Parathyroid adenoma (tissue), 2 donors: ENCODE measurements at regions not wholly inside any gene's neighbourhood (a gene's known extent, or its start where the extent isn't known, plus 50 kb on each side); places are given as distances from the start of the nearest gene placed in this dataset.

Experiments used
- H2AFZ ChIP-seq: fragments of 300-600 bp; sonication (generic); one replicate; pipeline ENCODE4 v1.7.0; 2017; ENCODE audit warnings: antibody characterized with exemption, mild to moderate bottlenecking
- H3K27ac ChIP-seq: fragments of 300-600 bp; sonication (generic); one replicate; pipeline ENCODE4 v1.7.0; 2017
- H3K27me3 ChIP-seq: fragments of 300-600 bp; sonication (generic); one replicate; pipeline ENCODE4 v1.7.0; 2017; ENCODE audit warnings: low read length; ENCODE audit not compliant: control insufficient read depth, insufficient read depth
- H3K36me3 ChIP-seq: fragments of 300-600 bp; sonication (generic); one replicate; pipeline ENCODE4 v1.7.0; 2017; ENCODE audit warnings: low read length; ENCODE audit not compliant: control insufficient read depth, insufficient read depth
- H3K4me1 ChIP-seq: fragments of 300-600 bp; sonication (generic); one replicate; pipeline ENCODE4 v1.7.0; 2017; ENCODE audit warnings: control low read depth
- H3K4me2 ChIP-seq: fragments of 300-600 bp; sonication (generic); one replicate; pipeline ENCODE4 v1.7.0; 2017; ENCODE audit warnings: low read length
- H3K4me3 ChIP-seq: fragments of 300-600 bp; sonication (generic); one replicate; pipeline ENCODE4 v1.7.0; 2017; ENCODE audit warnings: low read depth, low read length
- H3K79me2 ChIP-seq: fragments of 300-600 bp; sonication (generic); one replicate; pipeline ENCODE4 v1.7.0; 2017; ENCODE audit warnings: control low read depth
- H3K9ac ChIP-seq: fragments of 300-600 bp; sonication (generic); one replicate; pipeline ENCODE4 v1.7.0; 2017; ENCODE audit warnings: mild to moderate bottlenecking
- H3K9me3 ChIP-seq: fragments of 300-600 bp; sonication (generic); one replicate; pipeline ENCODE4 v1.7.0; 2017; ENCODE audit warnings: low read length; ENCODE audit not compliant: control insufficient read depth
- CTCF ChIP-seq: fragments of 300-600 bp; sonication (generic); IDR thresholded peaks from one replicate; pipeline ENCODE4 v1.7.0; 2017; ENCODE audit warnings: antibody characterized with exemption, mild to moderate bottlenecking
- donor health status: primary hyperparathyroidism.

DNA sequence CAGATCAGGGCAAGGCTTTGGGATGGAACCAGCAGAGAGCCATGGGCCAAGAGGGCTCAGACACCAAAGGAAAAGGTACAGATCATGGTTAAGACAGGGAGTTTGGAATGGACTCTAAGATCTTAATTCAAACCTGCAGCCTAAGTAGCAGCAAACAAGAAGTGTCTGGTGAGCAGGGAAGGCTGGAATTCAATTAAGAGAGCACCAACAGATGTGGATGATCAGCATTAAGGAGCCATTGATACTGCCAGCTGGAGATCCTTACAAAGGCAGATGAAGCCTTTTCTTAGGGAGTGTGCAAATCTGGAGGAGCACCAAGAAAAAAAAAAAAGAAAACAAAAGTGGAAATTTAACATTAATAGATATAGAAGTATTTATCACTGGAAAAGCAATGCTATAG is 516.8 kb downstream of the RASEF start:
- Histone ChIP-seq H2AFZ (no peak overlapping the region), H3K79me2 (no peaks in the 10 kb centered on the region), H3K4me3 (no peak overlapping the region), H3K9ac (no peak overlapping the region), H3K4me2 (no peak overlapping the region), H3K27me3 (peaks cover 3% of the 10 kb centered on the region), H3K36me3 (no peaks in the 10 kb centered on the region), H3K9me3 (no peaks in the 10 kb centered on the region), H3K4me1 (no peaks in the 10 kb centered on the region), H3K27ac (no peak overlapping the region)
- TF ChIP-seq CTCF: no peak

- Histone ChIP-seq H3K27ac (no peak overlapping the region), H3K4me3 (no peak overlapping the region), H3K27me3 (peaks cover 3% of the 10 kb centered on the region), H3K36me3 (no peaks in the 10 kb centered on the region), H3K9ac (no peak overlapping the region), H3K79me2 (no peaks in the 10 kb centered on the region), H2AFZ (no peak overlapping the region), H3K4me2 (no peak overlapping the region), H3K9me3 (no peaks in the 10 kb centered on the region), H3K4me1 (no peaks in the 10 kb centered on the region)
- no peak for TF ChIP-seq CTCF
Observed at GRCh38 chr9:82547995-82548394, 514.9 kb downstream of the RASEF start.

DNA sequence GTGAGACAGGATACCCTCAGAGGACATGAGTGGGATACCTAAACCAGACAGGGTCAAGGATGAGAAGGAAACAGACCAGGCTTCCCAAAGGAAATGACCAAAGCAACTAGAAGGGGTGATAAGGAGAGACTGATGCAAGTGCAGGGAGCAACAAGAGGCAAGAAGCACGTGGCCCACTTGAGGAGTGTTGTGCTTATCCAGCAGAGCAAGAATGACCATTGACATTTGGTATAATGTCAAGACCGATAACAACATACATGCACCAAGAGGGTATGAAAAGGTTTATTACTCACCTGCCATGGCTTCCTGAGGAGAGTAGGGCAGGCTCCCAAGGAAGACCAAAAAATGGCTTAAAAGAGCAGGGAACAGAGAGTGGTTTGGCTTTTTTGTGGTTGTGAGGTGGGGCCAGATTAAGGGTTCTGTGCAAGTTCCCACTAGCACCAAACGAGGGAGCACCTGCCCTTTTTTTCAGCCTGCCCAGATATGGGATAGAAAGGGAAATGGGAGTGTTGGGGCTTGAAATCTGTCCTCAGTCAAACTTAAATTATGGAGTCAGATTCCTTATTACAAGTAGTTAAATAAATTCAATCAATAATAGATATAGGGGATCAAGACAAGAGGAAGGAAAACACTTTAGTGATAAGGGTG is 513.6 kb downstream of the RASEF start:
- no peak overlapping the region for H3K4me2 ChIP-seq
- no peaks in the 10 kb centered on the region for H3K79me2 ChIP-seq
- no peak for TF ChIP-seq CTCF
- no peaks in the 10 kb centered on the region for H3K9me3 ChIP-seq
- no peaks in the 10 kb centered on the region for H3K4me1 ChIP-seq
- peaks cover under 1% of the 10 kb centered on the region for H3K27me3 ChIP-seq
- H3K27ac ChIP-seq: no peak overlapping the region
- no peaks in the 10 kb centered on the region for H3K36me3 ChIP-seq
- H3K9ac ChIP-seq: no peak overlapping the region
- H3K4me3 ChIP-seq: no peak overlapping the region
- no peak overlapping the region for H2AFZ ChIP-seq

DNA sequence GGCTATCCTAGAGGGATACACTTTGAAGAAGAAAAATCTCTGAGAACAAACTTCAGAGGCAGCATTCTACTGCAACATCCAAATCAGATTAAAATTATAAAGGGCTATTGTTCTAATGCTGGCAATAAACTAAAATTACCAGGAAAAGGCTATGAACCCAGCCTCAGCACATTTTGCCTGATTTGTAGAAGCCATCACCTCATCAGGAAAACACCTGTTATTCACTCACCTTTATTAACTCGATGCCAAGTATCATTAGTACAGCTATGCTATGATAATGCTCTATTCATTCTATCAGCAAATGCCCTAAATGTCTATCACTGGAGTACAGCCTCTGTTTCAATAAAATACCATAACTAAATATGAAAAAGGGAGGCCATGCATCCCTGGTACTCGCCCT is 510.2 kb downstream of the RASEF start:
- Histone ChIP-seq H3K9me3 (no peaks in the 10 kb centered on the region), H3K4me2 (no peak overlapping the region), H2AFZ (no peak overlapping the region), H3K27ac (no peak overlapping the region), H3K4me1 (no peaks in the 10 kb centered on the region), H3K27me3 (no peaks in the 10 kb centered on the region), H3K36me3 (no peaks in the 10 kb centered on the region), H3K9ac (no peak overlapping the region), H3K4me3 (no peak overlapping the region), H3K79me2 (no peaks in the 10 kb centered on the region)
- TF ChIP-seq CTCF: no peak

DNA sequence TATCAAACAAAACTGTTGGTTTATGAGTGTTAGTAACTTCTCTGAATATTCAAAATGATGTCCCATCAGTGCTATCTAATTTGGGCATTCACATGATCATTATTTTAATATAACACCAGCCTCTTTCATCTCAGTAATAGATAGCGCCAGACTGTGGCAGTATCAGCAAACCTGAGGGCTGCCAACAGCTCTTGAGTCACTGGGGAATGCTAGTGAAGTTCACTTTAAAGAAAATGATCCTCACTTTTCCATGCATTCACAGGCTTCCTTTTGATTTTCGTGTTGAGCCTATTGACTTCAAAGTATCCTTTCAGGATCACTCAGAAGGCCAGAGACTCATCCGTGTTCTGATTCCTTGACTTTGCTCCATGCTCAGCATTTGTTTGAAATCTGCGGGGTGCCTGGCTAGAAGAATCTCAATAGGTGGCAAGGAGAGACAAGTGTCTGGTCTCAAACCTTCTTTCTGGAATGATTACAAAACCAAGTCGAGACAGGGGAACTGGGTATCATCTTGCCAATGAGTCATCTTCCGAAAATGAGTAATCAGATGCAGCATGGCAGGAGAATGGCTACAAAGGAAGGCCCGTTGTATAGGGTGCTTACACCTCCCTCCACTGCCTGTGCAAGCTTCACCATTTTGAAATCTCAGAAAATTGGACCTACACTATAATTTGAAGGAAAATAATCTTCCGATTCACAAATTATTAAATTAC is 509.1 kb downstream of the RASEF start:
- TF ChIP-seq CTCF: no peak
- H3K27me3 ChIP-seq: no peaks in the 10 kb centered on the region

More for the DNA sequence above, 509.1 kb downstream of the RASEF start:
- H3K4me1 ChIP-seq: no peaks in the 10 kb centered on the region
- no peaks in the 10 kb centered on the region for H3K9me3 ChIP-seq
- H2AFZ ChIP-seq: no peak overlapping the region
- H3K4me3 ChIP-seq: no peak overlapping the region
- H3K36me3 ChIP-seq: no peaks in the 10 kb centered on the region
- H3K27ac ChIP-seq: no peak overlapping the region
- H3K4me2 ChIP-seq: no peak overlapping the region
- no peak overlapping the region for H3K9ac ChIP-seq
- H3K79me2 ChIP-seq: no peaks in the 10 kb centered on the region
